HG02938 (cell line): ENCODE measurements at regions not wholly inside any gene's neighbourhood (a gene's known extent, or its start where the extent isn't known, plus 50 kb on each side); places are given as distances from the start of the nearest gene placed in this dataset.

Experiments
- ATAC-seq: cut with Tn5 transposase; IDR thresholded peaks from one replicate; pipeline ENCODE4 v1.9.1; 2021; ENCODE audit warnings: mild to moderate bottlenecking, moderate library complexity; ENCODE audit not compliant: unreplicated experiment

DNA sequence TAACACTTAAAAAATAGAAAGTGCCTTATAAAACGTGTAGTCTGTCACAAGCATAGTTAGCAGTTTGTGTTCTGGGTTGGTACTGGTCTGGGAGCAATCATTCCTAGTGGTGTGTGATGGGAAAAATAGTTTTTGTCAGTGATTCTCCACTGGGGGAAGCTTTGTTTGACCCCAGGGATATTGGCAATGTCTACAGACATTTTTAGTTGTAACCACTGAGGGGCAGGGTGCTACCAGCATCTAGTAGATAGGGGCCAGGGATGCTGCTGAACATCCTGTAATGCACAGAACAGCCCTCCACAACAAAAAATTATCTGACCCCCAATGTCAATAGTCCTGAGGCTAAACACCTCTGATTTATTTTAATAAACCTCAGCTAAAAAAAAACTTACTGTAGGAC is 51.6 kb upstream of the CREB5 start:
- ATAC-seq = no peak

DNA sequence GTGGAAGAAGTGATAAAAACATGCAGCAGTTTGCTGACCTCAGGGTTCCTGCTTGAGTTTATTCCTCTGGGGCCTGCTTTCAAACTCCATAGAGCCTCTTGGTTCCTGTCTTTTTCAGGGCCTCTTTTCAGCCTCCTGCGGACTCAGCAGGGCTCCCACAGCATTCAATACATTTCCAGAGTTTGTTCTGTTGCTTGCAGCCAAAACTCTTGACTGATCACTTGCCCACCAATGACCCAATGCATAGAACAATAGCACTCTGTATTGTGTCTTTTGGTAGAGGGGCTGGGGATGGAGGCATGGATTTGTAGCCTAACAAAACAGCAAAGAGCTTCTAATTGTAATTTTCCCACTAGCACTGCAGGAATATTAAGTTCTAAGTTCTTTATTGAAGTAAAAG is 50.8 kb upstream of the CREB5 start:
- ATAC-seq = no peak

DNA sequence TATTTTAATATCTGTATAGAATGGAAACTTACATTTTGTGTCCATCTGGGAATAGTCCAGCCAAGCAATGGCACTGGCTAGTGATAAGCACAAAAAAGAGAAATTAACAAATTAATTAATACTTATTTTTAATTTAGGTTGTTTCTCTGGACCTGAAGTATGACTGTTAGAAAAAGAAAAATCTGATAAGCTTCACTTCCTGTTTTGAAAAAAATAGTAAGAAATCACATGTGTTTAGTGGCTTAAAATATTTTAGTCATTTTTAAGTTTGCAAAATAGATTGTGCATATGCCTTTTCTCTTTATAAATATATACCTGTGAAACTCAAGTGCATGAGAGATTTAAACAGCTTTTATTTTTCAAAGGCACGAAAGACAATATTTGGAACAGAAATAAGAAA is 50.1 kb upstream of the CREB5 start:
- ATAC-seq = no peak
